GM18499 (cell line): ENCODE measurements at regions not wholly inside any gene's neighbourhood (a gene's known extent, or its start where the extent isn't known, plus 50 kb on each side); places are given as distances from the start of the nearest gene placed in this dataset.

Experiments
- ATAC-seq: cut with Tn5 transposase; IDR thresholded peaks from one replicate; pipeline ENCODE4 v1.9.1; 2021; ENCODE audit warnings: moderate number of reproducible peaks; ENCODE audit not compliant: insufficient read depth, unreplicated experiment

- no peak for ATAC-seq
Measured at GRCh38 chr9:107227774-107228173, 55.3 kb upstream of the RAD23B start.

- ATAC-seq: no peak
Measured at GRCh38 chr9:107228496-107229039, 54.5 kb upstream of the RAD23B start.

GRCh38 chr9:107229241-107229741, 53.8 kb upstream of the RAD23B start:
- ATAC-seq: no peak
